ENCODE measurements at regions not wholly inside any gene's neighbourhood (a gene's known extent, or its start where the extent isn't known, plus 50 kb on each side); places are given as distances from the start of the nearest gene placed in this dataset.

GRCh38 chr4:53932796-53933610, 131.4 kb downstream of the CHIC2 start:
- Histone ChIP-seq H3K27ac (no peak overlapping the region), H3K9me3 (ENCODE audit: severe bottlenecking) (no peaks in the 10 kb centered on the region), H3K27me3 (ENCODE audit: insufficient read depth, low read depth, severe bottlenecking) (peaks cover 65% of the 10 kb centered on the region), H3K4me3 (ENCODE audit: low read depth, low read length) (no peak overlapping the region), H3K36me3 (no peaks in the 10 kb centered on the region)
- no peak for DNase-seq
- TF ChIP-seq CTCF (IDR thresholded peaks at IDR 0.05; ENCODE audit: low read depth, low read length) = no peak

- no peak for TF ChIP-seq CTCF (IDR thresholded peaks at IDR 0.05; ENCODE audit: low read depth, low read length)
- H3K9me3 ChIP-seq (ENCODE audit: severe bottlenecking) = no peaks in the 10 kb centered on the region
- no peak overlapping the region for H3K27ac ChIP-seq
- no peak overlapping the region for H3K4me3 ChIP-seq (ENCODE audit: low read depth, low read length)
- H3K27me3 ChIP-seq (ENCODE audit: insufficient read depth, low read depth, severe bottlenecking) = peaks cover 72% of the 10 kb centered on the region
- DNase-seq = no peak
- H3K36me3 ChIP-seq = no peaks in the 10 kb centered on the region
Measured at GRCh38 chr4:53931461-53931961, 132.9 kb downstream of the CHIC2 start.

- no peaks in the 10 kb centered on the region for H3K9me3 ChIP-seq (ENCODE audit: severe bottlenecking)
- H3K27ac ChIP-seq = no peak overlapping the region
- no peak overlapping the region for H3K4me3 ChIP-seq (ENCODE audit: low read depth, low read length)
- H3K36me3 ChIP-seq = no peaks in the 10 kb centered on the region
- H3K27me3 ChIP-seq (ENCODE audit: insufficient read depth, low read depth, severe bottlenecking) = peaks cover 72% of the 10 kb centered on the region
- peak; percentile 61 for DNase-seq
- peak; percentile 70 for TF ChIP-seq CTCF (IDR thresholded peaks at IDR 0.05; ENCODE audit: low read depth, low read length)
Measured at GRCh38 chr4:53929955-53930798, 134.2 kb downstream of the CHIC2 start.

GRCh38 chr4:53929311-53929710, 135.1 kb downstream of the CHIC2 start:
- no peak for DNase-seq
- no peak overlapping the region for H3K4me3 ChIP-seq (ENCODE audit: low read depth, low read length)
- peaks cover 78% of the 10 kb centered on the region for H3K27me3 ChIP-seq (ENCODE audit: insufficient read depth, low read depth, severe bottlenecking)
- no peaks in the 10 kb centered on the region for H3K36me3 ChIP-seq
- no peaks in the 10 kb centered on the region for H3K9me3 ChIP-seq (ENCODE audit: severe bottlenecking)
- no peak overlapping the region for H3K27ac ChIP-seq
- TF ChIP-seq CTCF (IDR thresholded peaks at IDR 0.05; ENCODE audit: low read depth, low read length) = no peak

GRCh38 chr4:53928825-53929224, 135.6 kb downstream of the CHIC2 start:
- Histone ChIP-seq H3K4me3 (ENCODE audit: low read depth, low read length) (no peak overlapping the region), H3K27ac (no peak overlapping the region), H3K36me3 (no peaks in the 10 kb centered on the region), H3K27me3 (ENCODE audit: insufficient read depth, low read depth, severe bottlenecking) (peaks cover 83% of the 10 kb centered on the region), H3K9me3 (ENCODE audit: severe bottlenecking) (no peaks in the 10 kb centered on the region)
- no peak for DNase-seq
- TF ChIP-seq CTCF (IDR thresholded peaks at IDR 0.05; ENCODE audit: low read depth, low read length) = no peak
